T-cell (primary cell): ENCODE measurements at regions not wholly inside any gene's neighbourhood (a gene's known extent, or its start where the extent isn't known, plus 50 kb on each side); places are given as distances from the start of the nearest gene placed in this dataset.

Source experiments
- ATAC-seq, 4 experiments: fragments of 200-7000 bp in 3 of 4; fragments of 150-1000 bp in 1 of 4; cut with Tn5 transposase; replicated peaks in 1 of 4; 1 replicate in 3 of 4; 2 replicates in 1 of 4; pipeline ENCODE4 v1.10.0; 2021; ENCODE audit warnings: moderate library complexity in 3 of 4, mild to moderate bottlenecking in 2 of 4, moderate number of reproducible peaks in 1 of 4
- CTCF ChIA-PET, 2 donors: fragments of 300-600 bp; sonication (Branson Sonifier 250); formaldehyde crosslinking; loops; one replicate each; lab custom pipeline; 2022; ENCODE audit warnings: antibody characterized with exemption in 2 of 2; lab: Charles Lee
- POLR2A ChIA-PET, 2 donors: fragments of 300-600 bp; sonication (Branson Sonifier 250); formaldehyde crosslinking; loops; one replicate each; lab custom pipeline; 2022; ENCODE audit warnings: antibody characterized with exemption in 2 of 2; lab: Charles Lee
- DNase-seq, 35 experiments: peaks; one replicate each; pipeline versions ENCODE4 v3.0.0 to v3.0.0-alpha.2; 2013 to 2023
- H3K27ac ChIP-seq: one replicate; pipeline ENCODE4 v1.5.1; 2013; ENCODE audit warnings: low read length
- H3K27me3 ChIP-seq, 2 experiments: replicated peaks in 1 of 2; 1 replicate in 1 of 2; 2 replicates in 1 of 2; pipeline versions ENCODE4 v1.6.1 to v1.7.0; 2013; ENCODE audit warnings: low read length in 1 of 2, mixed read lengths in 1 of 2; ENCODE audit not compliant: control insufficient read depth in 2 of 2, insufficient read depth in 2 of 2; ENCODE audit errors: extremely low read depth in 1 of 2
- H3K36me3 ChIP-seq, 2 donors: 1 replicate in 1 of 2; 2 replicates in 1 of 2; pipeline versions ENCODE4 v1.6.1 to v1.7.0; 2013; ENCODE audit warnings: low read length in 1 of 2; ENCODE audit not compliant: control insufficient read depth in 2 of 2, insufficient read depth in 1 of 2; ENCODE audit errors: extremely low read depth in 1 of 2
- H3K4me1 ChIP-seq, 2 experiments: 1 replicate in 1 of 2; 2 replicates in 1 of 2; pipeline versions ENCODE4 v1.6.1 to v1.7.0; 2013; ENCODE audit warnings: low read length in 2 of 2, mixed read lengths in 1 of 2; ENCODE audit not compliant: insufficient read depth in 2 of 2, control insufficient read depth in 1 of 2; ENCODE audit errors: extremely low read depth in 1 of 2
- H3K4me3 ChIP-seq, 2 donors: 1 replicate in 1 of 2; 2 replicates in 1 of 2; pipeline versions ENCODE4 v1.5.1 to v1.7.0; 2013; ENCODE audit warnings: mild to moderate bottlenecking in 2 of 2, low read length in 1 of 2, moderate library complexity in 1 of 2; ENCODE audit not compliant: control insufficient read depth in 1 of 2; ENCODE audit errors: extremely low read depth in 1 of 2
- H3K9me3 ChIP-seq: 2 replicates; pipeline ENCODE4 v1.7.0; 2013
- H3K27ac Mint-ChIP-seq, 2 donors: one replicate each; pipeline ENCODE4 v1.8.0; 2020 to 2021; ENCODE audit warnings: mild to moderate bottlenecking in 2 of 2, mixed read lengths in 2 of 2
- H3K27me3 Mint-ChIP-seq, 2 donors: one replicate each; pipeline ENCODE4 v1.8.0; 2021 to 2022; ENCODE audit warnings: mixed read lengths in 2 of 2
- H3K36me3 Mint-ChIP-seq: one replicate; pipeline ENCODE4 v1.8.0; 2021; ENCODE audit warnings: mixed read lengths
- H3K4me1 Mint-ChIP-seq, 3 donors: one replicate each; pipeline ENCODE4 v1.8.0; 2020 to 2022; ENCODE audit warnings: mixed read lengths in 3 of 3, mild to moderate bottlenecking in 1 of 3
- H3K4me3 Mint-ChIP-seq, 3 donors: one replicate each; pipeline ENCODE4 v1.8.0; 2020 to 2022; ENCODE audit warnings: mild to moderate bottlenecking in 3 of 3, mixed read lengths in 3 of 3, moderate library complexity in 3 of 3
- H3K9me3 Mint-ChIP-seq, 3 donors: one replicate each; pipeline ENCODE4 v1.8.0; 2020 to 2022; ENCODE audit warnings: mixed read lengths in 3 of 3
- WGBS: methylation state at CpG from one replicate; pipeline ENCODE4 v1.1.5; 2013; ENCODE audit warnings: missing lambda C conversion rate; ENCODE audit not compliant: insufficient coverage; 5-methylcytosine and 5-hydroxymethylcytosine counted together

DNA sequence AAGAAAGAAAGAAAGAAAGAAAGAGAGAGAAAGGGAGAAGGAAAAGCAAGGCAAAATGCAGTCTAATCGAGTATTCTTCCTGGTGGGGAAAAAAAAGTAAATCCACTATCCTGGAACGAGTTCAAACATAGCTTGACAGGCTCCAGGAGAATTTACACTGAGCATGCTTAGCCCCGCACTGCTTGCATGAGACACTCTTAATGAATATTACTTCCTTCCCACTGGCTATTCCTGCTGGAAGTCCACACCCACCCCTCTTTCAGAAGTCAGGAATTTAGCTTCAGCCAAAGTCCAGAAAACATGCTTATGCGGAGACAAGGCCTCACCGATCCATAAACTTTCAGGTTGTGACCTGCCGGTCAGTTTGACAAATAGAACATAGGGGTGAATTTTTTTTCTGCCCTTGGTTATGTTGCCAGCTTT, 251.8 kb upstream of the BLID start:
- Mint-ChIP-seq H3K27me3 (peaks cover 3 to 11% of the 10 kb centered on the region in 2 donors), H3K4me1 (no peaks in the 10 kb centered on the region), H3K27ac (no peak overlapping the region), H3K9me3 (peaks cover 0 to 2% (median 0%) of the 10 kb centered on the region in 3 donors), H3K4me3 (no peak overlapping the region), H3K36me3 (no peaks in the 10 kb centered on the region)
- ChIA-PET CTCF (no interaction called here), POLR2A (no interaction called here)
- H3K36me3 ChIP-seq, result no peaks in the 10 kb centered on the region
- no peak overlapping the region for H3K4me3 ChIP-seq
- DNase-seq (no peak), ATAC-seq (no peak)
- no peaks in the 10 kb centered on the region for H3K27me3 ChIP-seq
- no peaks in the 10 kb centered on the region for H3K9me3 ChIP-seq
- no peaks in the 10 kb centered on the region for H3K4me1 ChIP-seq
- WGBS, result 86% methylated on average over 6 of the region's 6 CpGs
- H3K27ac ChIP-seq, result no peak overlapping the region

DNA sequence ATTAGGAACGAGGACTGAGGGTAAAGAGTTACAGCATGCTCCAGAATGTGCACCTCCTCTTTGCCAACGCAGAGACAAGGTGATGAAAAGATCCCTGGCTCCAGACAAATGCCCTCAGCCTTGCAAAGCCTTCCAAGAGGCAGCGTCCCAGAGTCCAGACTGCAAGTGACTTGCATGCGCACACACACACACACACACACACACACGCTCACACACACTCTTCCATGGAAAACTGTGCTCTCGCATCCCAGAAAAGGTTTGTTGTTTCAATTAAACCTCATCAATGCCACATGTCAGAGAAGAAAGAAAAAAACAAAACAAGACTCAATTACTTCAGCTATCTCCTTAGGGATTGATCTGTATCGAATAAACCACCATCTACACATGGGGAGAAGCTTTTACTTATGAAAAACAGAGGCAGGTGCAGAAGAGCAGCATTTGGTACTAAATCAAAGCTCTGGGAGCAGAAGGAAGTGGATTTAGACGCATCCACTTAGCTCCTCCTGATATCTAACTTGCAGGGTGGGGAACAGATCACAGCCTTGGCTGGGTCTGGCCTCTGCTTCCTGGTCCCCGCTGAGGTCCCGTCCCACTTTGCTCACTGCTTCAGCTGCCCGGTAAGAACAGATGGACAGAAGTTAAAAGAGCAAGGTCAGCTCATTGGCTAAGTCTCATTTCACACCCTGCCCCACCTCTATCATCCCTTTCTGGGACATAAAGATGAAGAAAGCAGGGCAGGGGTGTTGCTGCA, 249.8 kb upstream of the BLID start:
- Histone ChIP-seq H3K27ac (no peak overlapping the region), H3K4me1 (no peaks in the 10 kb centered on the region), H3K9me3 (no peaks in the 10 kb centered on the region), H3K36me3 (no peaks in the 10 kb centered on the region), H3K27me3 (no peaks in the 10 kb centered on the region), H3K4me3 (no peak overlapping the region)
- DNase-seq (no peak), ATAC-seq (no peak)
- 80% methylated on average over 6 of the region's 11 CpGs for WGBS
- Mint-ChIP-seq H3K36me3 (no peaks in the 10 kb centered on the region), H3K4me3 (no peak overlapping the region), H3K27ac (no peak overlapping the region), H3K4me1 (no peaks in the 10 kb centered on the region), H3K9me3 (peaks cover 0 to 3% (median 0%) of the 10 kb centered on the region in 3 donors), H3K27me3 (peaks cover 3 to 4% of the 10 kb centered on the region in 2 donors)
- ChIA-PET POLR2A (no interaction called here), CTCF (interaction anchor here in 1 of 2 donors (0.6 kb wide), 1 partner anchor 47 kb away, joined by 3 read pairs; no protein-coding TSS in a partner anchor)

DNA sequence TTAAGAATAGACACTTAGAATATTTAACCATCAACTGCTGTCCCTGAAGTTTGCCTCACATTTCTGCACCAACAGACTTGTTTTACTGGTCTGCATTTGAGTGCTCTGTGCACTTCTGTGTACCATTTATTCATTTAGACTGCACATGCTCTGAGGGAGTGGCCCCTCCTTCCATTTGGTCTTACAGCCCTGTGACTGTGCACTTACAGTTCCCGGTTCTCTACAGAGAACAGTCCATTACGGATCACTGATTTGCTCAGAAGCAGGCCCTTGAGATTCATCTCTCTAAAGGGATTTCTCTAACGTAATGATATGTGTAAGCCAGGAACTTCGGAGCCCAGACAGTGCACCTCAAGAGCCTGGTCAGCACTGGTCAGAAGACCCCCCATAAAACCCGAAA, 247.3 kb upstream of the BLID start:
- no peak for ATAC-seq
- WGBS, result 83% methylated on average over 1 of the region's 5 CpGs
- peaks cover 0 to 5% of the 10 kb centered on the region in 2 experiments for H3K27me3 ChIP-seq

DNA sequence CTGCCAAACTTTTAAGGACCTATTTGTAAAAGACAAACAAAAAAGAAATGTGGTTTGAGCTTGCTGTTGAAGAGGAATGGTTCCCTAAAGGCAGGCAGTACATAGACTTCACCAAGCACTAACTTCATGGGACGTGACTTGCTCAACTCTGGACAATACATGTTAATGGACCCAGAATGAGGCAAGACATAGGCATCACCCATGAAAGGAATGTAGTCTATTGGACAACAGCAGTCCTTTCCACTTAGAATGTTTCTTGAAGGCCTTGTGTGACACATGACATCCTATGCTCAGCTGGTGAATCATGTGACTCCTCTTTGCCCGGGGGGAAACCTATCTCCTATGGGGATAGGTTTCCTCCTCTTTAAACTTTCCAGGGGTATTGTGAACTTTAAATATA, 246.4 kb upstream of the BLID start:
- H3K36me3 ChIP-seq, result no peaks in the 10 kb centered on the region
- WGBS, result no CpG with 5 or more reads among the region's 2 CpGs
- H3K27me3 Mint-ChIP-seq, result peaks cover 2 to 3% of the 10 kb centered on the region in 2 donors
- no peak for ATAC-seq
- H3K36me3 Mint-ChIP-seq, result no peaks in the 10 kb centered on the region
- POLR2A ChIA-PET, result no interaction called here
- no peaks in the 10 kb centered on the region for H3K4me1 Mint-ChIP-seq
- H3K4me3 Mint-ChIP-seq, result no peak overlapping the region
- H3K27ac Mint-ChIP-seq, result no peak overlapping the region
- CTCF ChIA-PET, result no interaction called here
- no peaks in the 10 kb centered on the region for H3K4me1 ChIP-seq
- no peak for DNase-seq
- H3K9me3 Mint-ChIP-seq, result peaks cover 0 to 2% (median 0%) of the 10 kb centered on the region in 3 donors
- H3K4me3 ChIP-seq, result no peak overlapping the region
- peaks cover 0 to 5% of the 10 kb centered on the region in 2 experiments for H3K27me3 ChIP-seq
- H3K27ac ChIP-seq, result no peak overlapping the region
- no peaks in the 10 kb centered on the region for H3K9me3 ChIP-seq

More for the DNA sequence above, 247.3 kb upstream of the BLID start:
- H3K36me3 Mint-ChIP-seq, result no peaks in the 10 kb centered on the region
- peaks cover 3 to 4% of the 10 kb centered on the region in 2 donors for H3K27me3 Mint-ChIP-seq
- CTCF ChIA-PET, result no interaction called here
- no peak for DNase-seq
- H3K4me3 Mint-ChIP-seq, result no peak overlapping the region
- H3K4me1 ChIP-seq, result no peaks in the 10 kb centered on the region
- POLR2A ChIA-PET, result no interaction called here
- H3K4me1 Mint-ChIP-seq, result no peaks in the 10 kb centered on the region
- no peaks in the 10 kb centered on the region for H3K36me3 ChIP-seq
- H3K9me3 Mint-ChIP-seq, result peaks cover 0 to 2% (median 0%) of the 10 kb centered on the region in 3 donors
- H3K27ac ChIP-seq, result no peak overlapping the region
- no peaks in the 10 kb centered on the region for H3K9me3 ChIP-seq
- H3K4me3 ChIP-seq, result no peak overlapping the region
- no peak overlapping the region for H3K27ac Mint-ChIP-seq

DNA sequence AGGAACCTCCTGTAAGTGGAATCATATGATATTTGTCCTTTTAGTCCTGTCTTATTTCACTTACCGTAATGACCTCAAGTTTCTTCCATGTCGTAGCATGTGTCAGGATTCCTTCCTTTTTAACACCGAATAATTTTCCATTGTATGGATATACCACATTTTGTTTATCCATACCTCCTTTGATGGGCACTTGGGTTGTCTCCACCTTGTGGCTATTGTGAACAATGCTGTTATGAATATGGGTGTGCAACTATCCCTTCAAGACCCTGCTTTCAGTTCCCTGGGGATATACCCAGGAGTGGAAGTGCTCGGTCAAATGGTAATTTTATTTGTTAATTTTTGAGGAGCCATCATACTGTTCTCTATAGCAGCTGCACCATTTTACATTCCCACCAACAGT, 244.9 kb upstream of the BLID start:
- Mint-ChIP-seq H3K27me3 (no peaks in the 10 kb centered on the region), H3K4me3 (no peak overlapping the region), H3K9me3 (peaks cover 0 to 2% (median under 1%) of the 10 kb centered on the region in 3 donors), H3K36me3 (no peaks in the 10 kb centered on the region), H3K27ac (no peak overlapping the region), H3K4me1 (no peaks in the 10 kb centered on the region)
- POLR2A ChIA-PET, result no interaction called here
- Histone ChIP-seq H3K27ac (no peak overlapping the region), H3K9me3 (no peaks in the 10 kb centered on the region), H3K4me1 (no peaks in the 10 kb centered on the region), H3K4me3 (no peak overlapping the region), H3K36me3 (no peaks in the 10 kb centered on the region), H3K27me3 (peaks cover 0 to 7% of the 10 kb centered on the region in 2 experiments)
- WGBS, result no CpG with 5 or more reads among the region's 4 CpGs
- ATAC-seq (no peak), DNase-seq (no peak)
- CTCF ChIA-PET, result no interaction called here

DNA sequence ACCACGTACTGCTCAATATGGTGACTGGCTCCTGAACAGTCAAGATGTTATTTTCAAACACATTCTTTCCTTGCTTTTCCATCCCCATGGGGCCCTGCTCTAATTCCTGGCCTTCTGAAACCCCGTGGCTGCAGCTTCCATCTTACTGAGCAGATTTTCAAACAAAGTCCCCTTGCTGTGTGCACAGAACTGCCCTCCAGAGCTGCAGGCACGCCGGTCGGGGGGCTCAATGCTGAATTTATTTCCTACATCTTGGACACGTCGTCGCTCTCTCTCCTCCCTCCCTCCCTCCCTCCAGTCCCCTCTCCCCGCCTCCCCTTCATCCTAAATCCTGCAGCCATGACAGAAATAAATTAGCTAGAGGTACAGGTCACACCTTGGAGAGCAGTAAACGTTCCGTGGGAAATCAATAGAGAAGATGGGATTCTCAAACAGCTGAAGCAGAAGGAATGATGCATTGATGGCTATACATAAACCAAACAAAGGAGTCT, 243.1 kb upstream of the BLID start:
- no peak overlapping the region for H3K4me3 Mint-ChIP-seq
- no peaks in the 10 kb centered on the region for H3K36me3 Mint-ChIP-seq
- Histone ChIP-seq H3K4me1 (no peaks in the 10 kb centered on the region), H3K36me3 (no peaks in the 10 kb centered on the region), H3K4me3 (no peak overlapping the region), H3K27ac (no peak overlapping the region), H3K27me3 (peaks cover 0 to 7% of the 10 kb centered on the region in 2 experiments), H3K9me3 (no peaks in the 10 kb centered on the region)
- DNase-seq, result no peak
- no peak for ATAC-seq
- 40% methylated on average over 2 of the region's 11 CpGs for WGBS
- H3K27me3 Mint-ChIP-seq, result no peaks in the 10 kb centered on the region
- CTCF ChIA-PET, result no interaction called here
- H3K4me1 Mint-ChIP-seq, result no peaks in the 10 kb centered on the region
- POLR2A ChIA-PET, result no interaction called here
- H3K9me3 Mint-ChIP-seq, result peaks cover 2 to 9% (median 5%) of the 10 kb centered on the region in 3 donors
- H3K27ac Mint-ChIP-seq, result no peak overlapping the region
